ENCODE measurements at regions not wholly inside any gene's neighbourhood (a gene's known extent, or its start where the extent isn't known, plus 50 kb on each side); places are given as distances from the start of the nearest gene placed in this dataset.

DNA sequence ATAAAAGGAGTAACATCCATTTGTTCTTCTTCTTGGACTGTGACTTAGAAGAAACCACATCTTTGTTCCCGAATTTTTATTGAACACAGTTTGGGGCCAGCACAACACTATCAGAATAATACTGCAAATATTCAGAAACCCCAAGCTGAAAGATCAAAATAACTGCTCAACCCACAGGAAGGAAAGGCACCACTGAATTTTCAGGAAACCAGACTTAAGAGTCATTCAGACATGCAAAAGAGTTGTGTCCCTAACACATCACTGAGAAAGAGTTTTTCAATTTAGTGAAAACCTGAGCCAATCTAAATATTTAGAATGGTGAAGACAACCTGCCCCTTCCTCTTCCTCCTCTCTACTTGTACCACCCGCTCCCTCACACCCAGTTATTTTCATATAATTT lies 295.0 kb upstream of the RORA start:
- no peaks in the 10 kb centered on the region for H3K4me1 ChIP-seq (ENCODE audit: control insufficient read depth, insufficient read depth, low read length)
- H3K14ac ChIP-seq (replicated peaks; ENCODE audit: low read depth, low read length), result no peak overlapping the region
- no peak overlapping the region for H3K9ac ChIP-seq (ENCODE audit: low read depth, low read length)
- H3K4ac ChIP-seq (ENCODE audit: low read depth, low read length), result no peak overlapping the region
- no peak overlapping the region for H3K4me2 ChIP-seq (ENCODE audit: low read depth, low read length)
- H3K27me3 ChIP-seq (ENCODE audit: control insufficient read depth, insufficient read depth, low read length), result no peaks in the 10 kb centered on the region; the same call in 1 of the 2 replicates
- H2BK15ac ChIP-seq (ENCODE audit: low read depth, low read length), result no peak overlapping the region
- no peak overlapping the region for H2BK5ac ChIP-seq (ENCODE audit: low read depth, low read length, poor library complexity, severe bottlenecking)
- no peak overlapping the region for H3K4me3 ChIP-seq (ENCODE audit: insufficient read depth, low read depth, low read length)
- no TSS peak for BruUV-seq (replicated peaks)
- H2AFZ ChIP-seq (replicated peaks; ENCODE audit: low read length, poor library complexity), result no peak overlapping the region
- H3K23ac ChIP-seq (ENCODE audit: low read depth, low read length), result no peak overlapping the region
- H3K27ac ChIP-seq (ENCODE audit: insufficient read depth, low read length), result no peak overlapping the region
- no peak overlapping the region for H3K56ac ChIP-seq (ENCODE audit: extremely low read depth, insufficient read depth, low read length)
- no peak overlapping the region for H2BK120ac ChIP-seq (ENCODE audit: low read depth, low read length)
- no peak overlapping the region for H4K8ac ChIP-seq (ENCODE audit: low read depth in 2 of 2, low read length in 2 of 2)
- no peaks in the 10 kb centered on the region for H4K20me1 ChIP-seq (ENCODE audit: insufficient read depth, low read length)
- H3K9me1 ChIP-seq (ENCODE audit: insufficient read depth, low read length), result no peaks in the 10 kb centered on the region
- H3K18ac ChIP-seq (ENCODE audit: low read depth, low read length), result no peak overlapping the region
- H3K79me1 ChIP-seq (ENCODE audit: low read depth in 1 of 2, low read length in 2 of 2), result no peaks in the 10 kb centered on the region
- no CpG with 5 or more reads among the region's 2 CpGs for WGBS, 2 experiments (ENCODE audit: extremely low coverage in 2 of 2, insufficient read length in 1 of 2)
- no peaks in the 10 kb centered on the region for H3K9me3 ChIP-seq (ENCODE audit: control insufficient read depth, insufficient read depth, low read length)
- H2BK20ac ChIP-seq (ENCODE audit: low read depth, low read length), result no peak overlapping the region
- no peak overlapping the region for H4K91ac ChIP-seq (ENCODE audit: insufficient read depth, low read depth, low read length)
- ATAC-seq (ENCODE audit: low read depth) (no peak), DNase-seq (no peak)
- intact Hi-C loops (cut with micrococcal nuclease), result no loop called here
- H3K36me3 ChIP-seq (ENCODE audit: control insufficient read depth, insufficient read depth, low read length), result no peaks in the 10 kb centered on the region
- no peak overlapping the region for H2AK5ac ChIP-seq (ENCODE audit: low read depth, low read length)
- H2AK9ac ChIP-seq (replicated peaks; ENCODE audit: low read depth, low read length, poor library complexity), result no peak overlapping the region
- CTCF ChIA-PET, result no interaction called here
- TF ChIP-seq NFE2L2 (IDR thresholded peaks at IDR 0.05; ENCODE audit: low read depth, low read length) (no peak), RCOR1 (IDR thresholded peaks at IDR 0.05; ENCODE audit: insufficient replicate concordance, low read length) (no peak), ELK1 (IDR thresholded peaks at IDR 0.05; ENCODE audit: borderline replicate concordance, low read depth, low read length) (no peak), MXI1 (IDR thresholded peaks at IDR 0.05; ENCODE audit: borderline replicate concordance, low read depth, low read length) (no peak), USF2 (IDR thresholded peaks at IDR 0.05; ENCODE audit: low read depth, low read length) (no peak), CEBPB (IDR thresholded peaks at IDR 0.05; ENCODE audit: low read depth, low read length) (no peak)
- in situ Hi-C loops (cut with MboI; ENCODE audit: low sequenced_read_pairs), result no loop called here
- POLR2A ChIA-PET (ENCODE audit: unreplicated experiment), result no interaction called here
- dilution Hi-C loops (cut with HindIII; ENCODE audit: low sequenced_read_pairs, unreplicated experiment), result no loop called here
- no peak overlapping the region for H4K5ac ChIP-seq (ENCODE audit: low read depth, low read length)
